WTC11 (cell line): ENCODE measurements at regions not wholly inside any gene's neighbourhood (a gene's known extent, or its start where the extent isn't known, plus 50 kb on each side); places are given as distances from the start of the nearest gene placed in this dataset.

Experiments
- ATAC-seq: fragments of 200-7000 bp; cut with Tn5 transposase; 2 replicates; pipeline ENCODE4 v1.10.0; 2021; ENCODE audit warnings: mild to moderate bottlenecking, moderate library complexity
- CTCF ChIA-PET: fragments of 300-600 bp; sonication (Branson Sonifier 250); formaldehyde crosslinking; loops from one replicate; lab custom pipeline; 2021; ENCODE audit warnings: antibody characterized with exemption; lab: Charles Lee
- POLR2A ChIA-PET: fragments of 350-600 bp; sonication (Branson Sonifier 250); formaldehyde crosslinking; loops from one replicate; lab custom pipeline; 2021; ENCODE audit warnings: antibody characterized with exemption; lab: Charles Lee
- DNase-seq: peaks from one replicate; pipeline ENCODE4 v3.0.0; 2021; ENCODE audit warnings: low spot score
- H3K27ac Mint-ChIP-seq: 2 replicates; pipeline ENCODE4 v1.8.0; 2021; ENCODE audit warnings: mixed read lengths
- H3K27me3 Mint-ChIP-seq: 2 replicates; pipeline ENCODE4 v1.8.0; 2021; ENCODE audit warnings: low read depth, mild to moderate bottlenecking, moderate library complexity, mixed read lengths
- H3K36me3 Mint-ChIP-seq: 2 replicates; pipeline ENCODE4 v1.8.0; 2021; ENCODE audit warnings: mixed read lengths
- H3K4me1 Mint-ChIP-seq: 2 replicates; pipeline ENCODE4 v1.8.0; 2022; ENCODE audit warnings: mixed read lengths
- H3K4me3 Mint-ChIP-seq: 2 replicates; pipeline ENCODE4 v1.8.0; 2021; ENCODE audit warnings: mild to moderate bottlenecking, moderate library complexity, mixed read lengths
- H3K9me3 Mint-ChIP-seq: 2 replicates; pipeline ENCODE4 v1.8.0; 2021; ENCODE audit warnings: mixed read lengths
- ATF2 ChIP-seq: sonication (generic); formaldehyde crosslinking; IDR thresholded peaks from 2 replicates; pipeline ENCODE4 v1.8.1; 2022; ENCODE audit warnings: low read depth, missing genetic modification reagents, borderline replicate concordance
- CDX4 ChIP-seq: fragments of 250-450 bp; sonication (Bioruptor Pico); IDR thresholded peaks from 2 replicates; pipeline ENCODE4 v1.9.0; 2021; ENCODE audit warnings: moderate library complexity, mild to moderate bottlenecking, inconsistent platforms, borderline replicate concordance
- ELF4 ChIP-seq: sonication (generic); formaldehyde crosslinking; IDR thresholded peaks from 2 replicates; pipeline ENCODE4 v1.8.1; 2022; ENCODE audit warnings: low read depth, mild to moderate bottlenecking, moderate library complexity, missing genetic modification reagents
- ERG ChIP-seq: fragments of 250-450 bp; sonication (Bioruptor Pico); IDR thresholded peaks from 2 replicates; pipeline ENCODE4 v1.8.0; 2021; ENCODE audit warnings: mild to moderate bottlenecking
- FOXJ3 ChIP-seq: sonication (generic); formaldehyde crosslinking; IDR thresholded peaks from 2 replicates; pipeline ENCODE4 v1.9.0; 2021; ENCODE audit warnings: missing genetic modification reagents, mild to moderate bottlenecking, borderline replicate concordance
- GRHL2 ChIP-seq: fragments of 250-450 bp; sonication (Bioruptor Pico); IDR thresholded peaks from 2 replicates; pipeline ENCODE4 v1.8.0; 2022; ENCODE audit warnings: mild to moderate bottlenecking, moderate library complexity; ENCODE audit not compliant: insufficient replicate concordance, severe bottlenecking
- HMGXB4 ChIP-seq: sonication (generic); formaldehyde crosslinking; IDR thresholded peaks from 2 replicates; pipeline ENCODE4 v1.8.1; 2023; ENCODE audit warnings: mild to moderate bottlenecking, moderate library complexity, missing genetic modification reagents
- MXD4 ChIP-seq: fragments of 250-450 bp; sonication (Bioruptor Pico); IDR thresholded peaks from 2 replicates; pipeline ENCODE4 v1.8.0; 2021; ENCODE audit warnings: mild to moderate bottlenecking, moderate library complexity, borderline replicate concordance
- NFE2L1 ChIP-seq: sonication (generic); formaldehyde crosslinking; IDR thresholded peaks from 2 replicates; pipeline ENCODE4 v1.8.1; 2023; ENCODE audit warnings: missing genetic modification reagents
- NR3C1 ChIP-seq: sonication (generic); formaldehyde crosslinking; conservative IDR thresholded peaks from 2 replicates; pipeline ENCODE4 v1.8.1; 2023; ENCODE audit warnings: low read depth, mild to moderate bottlenecking, missing genetic modification reagents
- SMAD4 ChIP-seq: sonication (generic); formaldehyde crosslinking; IDR thresholded peaks from 2 replicates; pipeline ENCODE4 v1.8.0; 2022; ENCODE audit warnings: mild to moderate bottlenecking, missing genetic modification reagents
- STAT6 ChIP-seq: sonication (generic); formaldehyde crosslinking; conservative IDR thresholded peaks from 2 replicates; pipeline ENCODE4 v1.8.1; 2023; ENCODE audit warnings: mild to moderate bottlenecking, low read depth, missing genetic modification reagents, moderate library complexity
- ZBTB43 ChIP-seq: sonication (generic); formaldehyde crosslinking; IDR thresholded peaks from 2 replicates; pipeline ENCODE4 v1.8.1; 2023; ENCODE audit warnings: mild to moderate bottlenecking, missing genetic modification reagents
- ZNF121 ChIP-seq: sonication (generic); formaldehyde crosslinking; IDR thresholded peaks from 2 replicates; pipeline ENCODE4 v1.8.0; 2023; ENCODE audit warnings: missing genetic modification reagents
- ZNF425 ChIP-seq: fragments of 250-450 bp; sonication (Bioruptor Pico); conservative IDR thresholded peaks from 2 replicates; pipeline ENCODE4 v1.9.0; 2021; ENCODE audit warnings: mild to moderate bottlenecking
- ZNF512 ChIP-seq: sonication (generic); formaldehyde crosslinking; IDR thresholded peaks from 2 replicates; pipeline ENCODE4 v1.8.1; 2022; ENCODE audit warnings: missing genetic modification reagents, borderline replicate concordance
- ZNF532 ChIP-seq: fragments of 250-450 bp; sonication (Bioruptor Pico); IDR thresholded peaks from 2 replicates; pipeline ENCODE4 v1.9.0; 2021; ENCODE audit warnings: mild to moderate bottlenecking, borderline replicate concordance
- ZSCAN18 ChIP-seq: fragments of 250-450 bp; sonication (Bioruptor Pico); IDR thresholded peaks from 2 replicates; pipeline ENCODE4 v2.1.2; 2022; ENCODE audit warnings: mild to moderate bottlenecking, moderate library complexity

GRCh38 chr3:135758961-135759360 is 206.6 kb upstream of the PPP2R3A start:
- no peaks in the 10 kb centered on the region for H3K9me3 Mint-ChIP-seq
- H3K36me3 Mint-ChIP-seq: no peaks in the 10 kb centered on the region
- ChIA-PET POLR2A (no interaction called here), CTCF (no interaction called here)
- peaks cover 22% of the 10 kb centered on the region for H3K4me1 Mint-ChIP-seq
- ATAC-seq: no peak
- TF ChIP-seq ZSCAN18: no peak
- TF ChIP-seq ZNF425 (CRISPR knock-in tag): no peak
- TF ChIP-seq ELF4: no peak
- no peak for TF ChIP-seq GRHL2 (CRISPR knock-in tag)
- TF ChIP-seq HMGXB4 (CRISPR knock-in tag): no peak
- TF ChIP-seq ATF2 (CRISPR knock-in tag): no peak
- TF ChIP-seq ZNF532: no peak
- no peak for TF ChIP-seq CDX4
- TF ChIP-seq SMAD4: no peak
- TF ChIP-seq MXD4 (CRISPR knock-in tag): no peak
- TF ChIP-seq ERG (CRISPR knock-in tag): no peak
- no peak for TF ChIP-seq STAT6
- TF ChIP-seq ZNF121 (CRISPR knock-in tag): no peak
- no peak for TF ChIP-seq NFE2L1 (CRISPR knock-in tag)
- TF ChIP-seq FOXJ3 (CRISPR knock-in tag): no peak
- TF ChIP-seq ZBTB43 (CRISPR knock-in tag): no peak
- TF ChIP-seq ZNF512 (CRISPR knock-in tag): no peak
- no peak for TF ChIP-seq NR3C1 (CRISPR knock-in tag)
- H3K27me3 Mint-ChIP-seq: no peaks in the 10 kb centered on the region
- H3K4me3 Mint-ChIP-seq: no peak overlapping the region
- H3K27ac Mint-ChIP-seq: no peak overlapping the region
- no peak for DNase-seq
